ENCODE measurements at regions not wholly inside any gene's neighbourhood (a gene's known extent, or its start where the extent isn't known, plus 50 kb on each side); places are given as distances from the start of the nearest gene placed in this dataset.
A peak's percentile ranks its signal among the peaks of the same experiment; 100 is the strongest.

- no peak for DNase-seq
Observed at GRCh38 chr2:187943772-187944369, 347.8 kb upstream of the GULP1 start.

- no peak for DNase-seq
Observed at GRCh38 chr2:187949859-187950258, 341.8 kb upstream of the GULP1 start.

GRCh38 chr2:187951470-187952218 is 340.0 kb upstream of the GULP1 start:
- no peak for DNase-seq

GRCh38 chr2:187956906-187957534 is 334.7 kb upstream of the GULP1 start:
- no peak for DNase-seq

GRCh38 chr2:187959821-187960220 is 331.9 kb upstream of the GULP1 start:
- no peak for DNase-seq

- no peak for DNase-seq
Observed at GRCh38 chr2:187962538-187962937, 329.1 kb upstream of the GULP1 start.

- DNase-seq, result no peak
Observed at GRCh38 chr2:187964746-187965145, 326.9 kb upstream of the GULP1 start.

- peak in 2 of 3 experiments; percentile 11 to 67 for DNase-seq
Observed at GRCh38 chr2:187966924-187967323, 324.8 kb upstream of the GULP1 start.

- no peak for DNase-seq
Observed at GRCh38 chr2:187971893-187972292, 319.8 kb upstream of the GULP1 start.

- peak in 1 of 3 experiments; percentile 10 for DNase-seq
Observed at GRCh38 chr2:187976259-187976985, 315.3 kb upstream of the GULP1 start.

- DNase-seq, result peak in 1 of 3 experiments; percentile 12
Observed at GRCh38 chr2:187976986-187977333, 314.7 kb upstream of the GULP1 start.

- DNase-seq, result no peak
Observed at GRCh38 chr2:187978356-187978755, 313.3 kb upstream of the GULP1 start.

GRCh38 chr2:187982668-187983067 is 309.0 kb upstream of the GULP1 start:
- no peak for DNase-seq

- no peak for DNase-seq
Observed at GRCh38 chr2:187985195-187985594, 306.5 kb upstream of the GULP1 start.

GRCh38 chr2:187985923-187986322 is 305.8 kb upstream of the GULP1 start:
- no peak for DNase-seq

GRCh38 chr2:187986390-187987105 is 305.1 kb upstream of the GULP1 start:
- peak in 1 of 3 experiments; percentile 18 for DNase-seq

- no peak for DNase-seq
Observed at GRCh38 chr2:187988348-187988747, 303.3 kb upstream of the GULP1 start.

GRCh38 chr2:187989925-187990623 is 301.6 kb upstream of the GULP1 start:
- peak in 2 of 3 experiments; percentile 25 to 63 for DNase-seq

GRCh38 chr2:187991389-187991788 is 300.3 kb upstream of the GULP1 start:
- no peak for DNase-seq

GRCh38 chr2:187994464-187995331 is 297.0 kb upstream of the GULP1 start:
- peak; percentile 9 to 58 (median 44) for DNase-seq

- DNase-seq, result no peak
Observed at GRCh38 chr2:187995556-187995955, 296.1 kb upstream of the GULP1 start.
